ENCODE measurements at regions not wholly inside any gene's neighbourhood (a gene's known extent, or its start where the extent isn't known, plus 50 kb on each side); places are given as distances from the start of the nearest gene placed in this dataset.
A peak's percentile ranks its signal among the peaks of the same experiment; 100 is the strongest.
"Not testable (repeated sequence)": the region's sequence is repeated elsewhere in the genome, so short reads cannot be mapped to it uniquely, and the experiment has no call there.

- no peaks in the 10 kb centered on the region for H3K4me1 ChIP-seq (ENCODE audit: control insufficient read depth in 2 of 2, insufficient read depth in 2 of 2, low read length in 2 of 2)
- Mint-ChIP-seq H3K4me1 (no peaks in the 10 kb centered on the region), H3K27me3 (peaks cover 0 to 23% (median 10%) of the 10 kb centered on the region in 5 donors), H3K4me3 (no peak overlapping the region), H3K36me3 (no peaks in the 10 kb centered on the region), H3K27ac (no peak overlapping the region), H3K9me3 (no peaks in the 10 kb centered on the region)
- ATAC-seq (no peak), DNase-seq (no peak)
- intact Hi-C loops (cut with micrococcal nuclease): no loop called here
- no peak overlapping the region for H3K4me3 ChIP-seq (ENCODE audit: low read length)
- H3K27me3 ChIP-seq (ENCODE audit: control insufficient read depth in 2 of 2, insufficient read depth in 2 of 2, low read length in 2 of 2): no peaks in the 10 kb centered on the region
- no peaks in the 10 kb centered on the region for H3K9me3 ChIP-seq (ENCODE audit: control insufficient read depth in 2 of 3, low read length in 3 of 3)
- H3K27ac ChIP-seq (ENCODE audit: low read depth, low read length): no peak overlapping the region
- ChIA-PET POLR2A (no interaction called here), CTCF (no interaction called here)
- no peaks in the 10 kb centered on the region for H3K36me3 ChIP-seq (ENCODE audit: control insufficient read depth in 2 of 3, insufficient read depth in 3 of 3, low read length in 3 of 3)
These were observed 104.9 kb upstream of the PAXBP1 start for GRCh38 chr21:32876426-32876825.

- ATAC-seq; H3K4me3 Mint-ChIP-seq; H3K36me3 Mint-ChIP-seq; DNase-seq; H3K4me1 ChIP-seq (ENCODE audit: control insufficient read depth in 2 of 2, insufficient read depth in 2 of 2, low read length in 2 of 2); H3K36me3 ChIP-seq (ENCODE audit: control insufficient read depth in 2 of 3, insufficient read depth in 3 of 3, low read length in 3 of 3); H3K27ac Mint-ChIP-seq; intact Hi-C loops (cut with micrococcal nuclease); POLR2A ChIA-PET; H3K9me3 Mint-ChIP-seq; H3K27me3 ChIP-seq (ENCODE audit: control insufficient read depth in 2 of 2, insufficient read depth in 2 of 2, low read length in 2 of 2); H3K4me1 Mint-ChIP-seq; CTCF ChIA-PET; H3K27ac ChIP-seq (ENCODE audit: low read depth, low read length); H3K9me3 ChIP-seq (ENCODE audit: control insufficient read depth in 2 of 3, low read length in 3 of 3); H3K4me3 ChIP-seq (ENCODE audit: low read length): not testable (repeated sequence)
- peaks cover 0 to 23% (median 6%) of the 10 kb centered on the region in 5 donors for H3K27me3 Mint-ChIP-seq
These were observed 106.3 kb upstream of the PAXBP1 start for GRCh38 chr21:32877888-32878287.

DNA sequence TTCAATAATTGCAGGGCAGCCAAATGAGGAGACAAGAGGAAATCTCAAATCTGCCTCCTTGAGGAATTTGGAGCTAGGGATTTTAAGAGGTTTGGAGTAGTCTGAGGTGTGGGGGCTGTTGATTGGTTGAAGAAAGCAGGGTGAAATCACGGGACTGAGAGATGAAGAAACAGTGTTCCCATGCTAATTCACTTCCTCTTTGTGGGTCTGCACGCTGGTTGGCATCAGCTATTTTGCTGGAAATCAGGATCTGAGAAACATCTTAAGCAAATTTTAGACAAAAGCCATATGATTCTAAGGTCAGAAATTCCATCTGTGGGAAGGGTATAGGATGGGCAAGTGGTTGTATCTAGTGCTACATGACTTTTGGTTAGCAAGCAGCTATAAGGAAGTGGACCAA, 107.1 kb upstream of the PAXBP1 start:
- Histone ChIP-seq H3K4me3 (ENCODE audit: low read length) (no peak overlapping the region), H3K27ac (ENCODE audit: low read depth, low read length) (no peak overlapping the region), H3K9me3 (ENCODE audit: control insufficient read depth in 2 of 3, low read length in 3 of 3) (no peaks in the 10 kb centered on the region), H3K27me3 (ENCODE audit: control insufficient read depth in 2 of 2, insufficient read depth in 2 of 2, low read length in 2 of 2) (no peaks in the 10 kb centered on the region), H3K4me1 (ENCODE audit: control insufficient read depth in 2 of 2, insufficient read depth in 2 of 2, low read length in 2 of 2) (no peaks in the 10 kb centered on the region), H3K36me3 (ENCODE audit: control insufficient read depth in 2 of 3, insufficient read depth in 3 of 3, low read length in 3 of 3) (no peaks in the 10 kb centered on the region)
- no peak for ATAC-seq
- POLR2A ChIA-PET: no interaction called here
- H3K27ac Mint-ChIP-seq: no peak overlapping the region
- DNase-seq: no peak
- intact Hi-C loops (cut with micrococcal nuclease): no loop called here
- no peak overlapping the region for H3K4me3 Mint-ChIP-seq
- no peaks in the 10 kb centered on the region for H3K36me3 Mint-ChIP-seq
- no peaks in the 10 kb centered on the region for H3K4me1 Mint-ChIP-seq
- H3K27me3 Mint-ChIP-seq: peaks cover 0 to 23% (median 6%) of the 10 kb centered on the region in 5 donors
- no peaks in the 10 kb centered on the region for H3K9me3 Mint-ChIP-seq
- CTCF ChIA-PET: no interaction called here

- Histone ChIP-seq H3K27me3 (ENCODE audit: control insufficient read depth in 2 of 2, insufficient read depth in 2 of 2, low read length in 2 of 2) (no peaks in the 10 kb centered on the region), H3K36me3 (ENCODE audit: control insufficient read depth in 2 of 3, insufficient read depth in 3 of 3, low read length in 3 of 3) (no peaks in the 10 kb centered on the region), H3K4me1 (ENCODE audit: control insufficient read depth in 2 of 2, insufficient read depth in 2 of 2, low read length in 2 of 2) (peaks cover 0 to 6% of the 10 kb centered on the region in 2 donors), H3K4me3 (ENCODE audit: low read length) (no peak overlapping the region), H3K9me3 (ENCODE audit: control insufficient read depth in 2 of 3, low read length in 3 of 3) (no peaks in the 10 kb centered on the region), H3K27ac (ENCODE audit: low read depth, low read length) (no peak overlapping the region)
- ATAC-seq (no peak), DNase-seq (no peak)
- no peak overlapping the region for H3K4me3 Mint-ChIP-seq
- ChIA-PET CTCF (no interaction called here), POLR2A (no interaction called here)
- H3K27me3 Mint-ChIP-seq: peaks cover 0 to 18% (median 0%) of the 10 kb centered on the region in 5 donors
- no peaks in the 10 kb centered on the region for H3K36me3 Mint-ChIP-seq
- peaks cover 0 to 3% (median 0%) of the 10 kb centered on the region in 11 donors for H3K9me3 Mint-ChIP-seq
- no peak overlapping the region for H3K27ac Mint-ChIP-seq
- intact Hi-C loops (cut with micrococcal nuclease): no loop called here
- H3K4me1 Mint-ChIP-seq: peaks cover 0 to 10% (median 8%) of the 10 kb centered on the region in 7 donors
These were observed 109.9 kb upstream of the PAXBP1 start for GRCh38 chr21:32881458-32881857.

DNA sequence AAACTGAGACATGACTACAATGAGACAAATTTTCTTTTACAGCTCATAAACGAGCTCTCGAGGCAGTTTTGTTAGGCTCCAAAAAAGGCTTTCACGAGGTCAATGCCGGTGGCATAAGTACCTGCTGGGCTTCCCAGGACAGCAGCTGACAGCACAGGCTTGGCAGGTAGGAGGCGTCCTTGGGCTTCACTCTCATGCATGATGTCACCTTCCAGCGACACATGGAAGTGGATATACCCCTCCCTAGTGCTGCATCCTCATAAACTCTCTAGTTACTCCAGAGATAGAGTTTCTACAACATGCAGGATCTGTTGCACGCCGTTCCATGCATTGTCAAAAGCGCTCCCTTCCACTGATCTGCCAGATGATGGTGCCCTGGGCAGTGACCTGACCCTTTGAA, 112.5 kb upstream of the PAXBP1 start:
- H3K27me3 Mint-ChIP-seq: peaks cover 0 to 24% (median 0%) of the 10 kb centered on the region in 5 donors
- ChIA-PET POLR2A (no interaction called here), CTCF (interaction anchor here (0.8 to 1.4 kb wide), 2 partner anchors 39 to 478 kb away, joined by 3 read pairs; no protein-coding TSS in a partner anchor)
- peaks cover 0 to 17% (median 15%) of the 10 kb centered on the region in 7 donors for H3K4me1 Mint-ChIP-seq
- intact Hi-C loops (cut with micrococcal nuclease): no loop called here
- Histone ChIP-seq H3K4me1 (ENCODE audit: control insufficient read depth in 2 of 2, insufficient read depth in 2 of 2, low read length in 2 of 2) (peaks cover 0 to 6% of the 10 kb centered on the region in 2 donors), H3K27ac (ENCODE audit: low read depth, low read length) (no peak overlapping the region), H3K36me3 (ENCODE audit: control insufficient read depth in 2 of 3, insufficient read depth in 3 of 3, low read length in 3 of 3) (no peaks in the 10 kb centered on the region), H3K4me3 (ENCODE audit: low read length) (no peak overlapping the region), H3K9me3 (ENCODE audit: control insufficient read depth in 2 of 3, low read length in 3 of 3) (no peaks in the 10 kb centered on the region), H3K27me3 (ENCODE audit: control insufficient read depth in 2 of 2, insufficient read depth in 2 of 2, low read length in 2 of 2) (no peaks in the 10 kb centered on the region)
- H3K27ac Mint-ChIP-seq: no peak overlapping the region
- ATAC-seq (no peak), DNase-seq (no peak)
- H3K36me3 Mint-ChIP-seq: no peaks in the 10 kb centered on the region
- H3K4me3 Mint-ChIP-seq: no peak overlapping the region
- peaks cover 0 to 3% (median 0%) of the 10 kb centered on the region in 11 donors for H3K9me3 Mint-ChIP-seq

DNA sequence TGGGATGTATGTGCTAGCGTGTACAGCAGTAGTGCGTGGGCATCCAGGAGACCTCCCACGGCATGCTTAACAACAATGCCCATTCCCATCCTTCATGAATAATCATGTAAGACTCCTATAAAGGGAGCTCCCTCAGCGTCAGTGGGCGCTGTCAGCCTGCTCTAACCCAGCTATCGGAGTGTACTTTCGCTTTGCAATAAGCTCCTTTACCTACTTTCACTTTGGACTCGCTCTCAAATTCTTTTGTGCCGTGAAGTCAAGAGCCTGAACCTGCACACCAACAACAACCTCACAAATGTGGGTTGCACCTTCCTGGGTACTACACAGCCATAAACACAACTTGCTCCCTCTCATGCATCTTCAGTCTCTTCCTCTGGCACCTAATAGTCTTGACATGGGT, 114.8 kb upstream of the PAXBP1 start:
- Histone ChIP-seq H3K4me3 (ENCODE audit: low read length) (peak overlapping the region; percentile 48), H3K36me3 (ENCODE audit: control insufficient read depth in 2 of 3, insufficient read depth in 3 of 3, low read length in 3 of 3) (no peaks in the 10 kb centered on the region), H3K9me3 (ENCODE audit: control insufficient read depth in 2 of 3, low read length in 3 of 3) (no peaks in the 10 kb centered on the region), H3K4me1 (ENCODE audit: control insufficient read depth in 2 of 2, insufficient read depth in 2 of 2, low read length in 2 of 2) (peaks cover 0 to 6% of the 10 kb centered on the region in 2 donors), H3K27me3 (ENCODE audit: control insufficient read depth in 2 of 2, insufficient read depth in 2 of 2, low read length in 2 of 2) (no peaks in the 10 kb centered on the region), H3K27ac (ENCODE audit: low read depth, low read length) (peak overlapping the region; percentile 42)
- peaks cover 0 to 3% (median 0%) of the 10 kb centered on the region in 11 donors for H3K9me3 Mint-ChIP-seq
- no peaks in the 10 kb centered on the region for H3K36me3 Mint-ChIP-seq
- ChIA-PET POLR2A (no interaction called here), CTCF (interaction anchor here (0.7 to 1.4 kb wide), 3 partner anchors 31 to 311 kb away, joined by 3 to 4 read pairs (median 4); no protein-coding TSS in a partner anchor)
- ATAC-seq (peak; percentile 72), DNase-seq (peak in 6 of 9 donors; percentile 4 to 47 (median 28))
- H3K4me3 Mint-ChIP-seq: peak overlapping the region; percentile 38 to 87 (median 77)
- peaks cover 0 to 17% (median 15%) of the 10 kb centered on the region in 7 donors for H3K4me1 Mint-ChIP-seq
- intact Hi-C loops (cut with micrococcal nuclease): loop anchor here in 1 of 2 donors (1.0 kb wide), 2 partner anchors 46 to 241 kb away; no protein-coding TSS in a partner anchor
- peaks cover 0 to 23% (median 6%) of the 10 kb centered on the region in 5 donors for H3K27me3 Mint-ChIP-seq
- H3K27ac Mint-ChIP-seq: peak overlapping the region; percentile 65 to 94 (median 80)

DNA sequence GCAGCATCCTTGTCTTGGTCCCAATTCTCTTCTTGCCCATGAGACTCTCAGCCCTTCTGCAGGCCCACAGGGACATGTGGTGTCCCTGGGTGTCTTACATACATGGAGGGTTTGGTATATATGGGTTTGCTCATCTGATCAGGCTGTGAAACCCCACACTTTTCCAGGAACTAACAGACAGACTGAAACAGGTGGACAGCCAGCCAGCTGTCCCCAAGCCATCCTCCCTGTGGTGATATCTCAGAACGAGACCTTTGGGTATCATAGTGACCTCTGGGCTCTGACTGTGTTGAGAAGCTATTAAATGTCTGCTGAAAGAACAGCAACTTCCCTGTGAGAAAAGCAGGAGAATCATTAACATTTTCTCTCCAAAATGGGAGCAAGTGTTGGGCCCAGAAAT, 115.5 kb upstream of the PAXBP1 start:
- POLR2A ChIA-PET: no interaction called here
- peak overlapping the region; percentile 48 for H3K4me3 ChIP-seq (ENCODE audit: low read length)

More for the DNA sequence above, 115.5 kb upstream of the PAXBP1 start:
- H3K4me1 Mint-ChIP-seq: peaks cover 0 to 17% (median 15%) of the 10 kb centered on the region in 7 donors
- Histone ChIP-seq H3K27me3 (ENCODE audit: control insufficient read depth in 2 of 2, insufficient read depth in 2 of 2, low read length in 2 of 2) (no peaks in the 10 kb centered on the region), H3K4me1 (ENCODE audit: control insufficient read depth in 2 of 2, insufficient read depth in 2 of 2, low read length in 2 of 2) (peaks cover 0 to 6% of the 10 kb centered on the region in 2 donors), H3K27ac (ENCODE audit: low read depth, low read length) (peak overlapping the region; percentile 42), H3K36me3 (ENCODE audit: control insufficient read depth in 2 of 3, insufficient read depth in 3 of 3, low read length in 3 of 3) (no peaks in the 10 kb centered on the region), H3K9me3 (ENCODE audit: control insufficient read depth in 2 of 3, low read length in 3 of 3) (no peaks in the 10 kb centered on the region)
- DNase-seq (no peak), ATAC-seq (no peak)
- CTCF ChIA-PET: interaction anchor here (1.3 to 1.4 kb wide), 2 partner anchors 53 to 310 kb away, joined by 3 to 4 read pairs; no protein-coding TSS in a partner anchor
- H3K27ac Mint-ChIP-seq: peak overlapping the region in 6 of 9 donors; percentile 48 to 94 (median 82)
- peaks cover 0 to 23% (median 6%) of the 10 kb centered on the region in 5 donors for H3K27me3 Mint-ChIP-seq
- intact Hi-C loops (cut with micrococcal nuclease): no loop called here
- H3K4me3 Mint-ChIP-seq: peak overlapping the region; percentile 38 to 87 (median 77)
- H3K36me3 Mint-ChIP-seq: no peaks in the 10 kb centered on the region
- H3K9me3 Mint-ChIP-seq: peaks cover 0 to 3% (median 0%) of the 10 kb centered on the region in 11 donors

Data from naive thymus-derived CD4-positive, alpha-beta T cell (primary cell).